ENCODE measurements at regions not wholly inside any gene's neighbourhood (a gene's known extent, or its start where the extent isn't known, plus 50 kb on each side); places are given as distances from the start of the nearest gene placed in this dataset.

DNA sequence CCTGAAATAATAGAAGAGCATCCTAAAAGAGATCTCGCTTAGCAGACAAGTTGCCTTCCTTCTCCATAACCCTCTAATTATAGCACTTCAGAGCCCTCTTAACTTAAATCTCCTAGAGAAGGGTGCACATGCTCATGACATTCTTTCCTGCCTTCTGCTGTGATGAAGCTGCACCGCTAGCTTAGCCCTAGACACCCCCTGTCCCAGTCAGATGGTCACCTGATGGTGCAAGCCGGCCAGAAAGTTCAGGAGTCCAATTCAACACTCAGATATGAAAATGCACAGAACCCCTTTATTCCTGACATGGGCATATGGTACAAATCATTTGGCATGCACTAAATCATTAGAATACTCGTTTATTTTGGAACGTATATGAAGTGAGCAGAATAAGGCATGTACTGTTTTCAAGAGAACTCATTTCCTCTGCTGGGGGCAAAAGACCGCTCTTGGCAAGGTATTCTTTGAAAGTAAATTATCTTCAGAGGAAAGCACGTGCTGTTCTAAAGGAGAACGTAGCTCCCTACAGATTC lies 420.4 kb upstream of the PROK2 start:
- H3K9ac ChIP-seq: no peak overlapping the region
- H3K9me3 Mint-ChIP-seq: peaks cover 4% of the 10 kb centered on the region
- H3K36me3 Mint-ChIP-seq: no peaks in the 10 kb centered on the region
- TF ChIP-seq EZH2 (IDR thresholded peaks at IDR 0.05) (no peak), EZH2phosphoT487 (IDR thresholded peaks at IDR 0.05) (no peak)
- TF ChIP-seq, protein P1, sequence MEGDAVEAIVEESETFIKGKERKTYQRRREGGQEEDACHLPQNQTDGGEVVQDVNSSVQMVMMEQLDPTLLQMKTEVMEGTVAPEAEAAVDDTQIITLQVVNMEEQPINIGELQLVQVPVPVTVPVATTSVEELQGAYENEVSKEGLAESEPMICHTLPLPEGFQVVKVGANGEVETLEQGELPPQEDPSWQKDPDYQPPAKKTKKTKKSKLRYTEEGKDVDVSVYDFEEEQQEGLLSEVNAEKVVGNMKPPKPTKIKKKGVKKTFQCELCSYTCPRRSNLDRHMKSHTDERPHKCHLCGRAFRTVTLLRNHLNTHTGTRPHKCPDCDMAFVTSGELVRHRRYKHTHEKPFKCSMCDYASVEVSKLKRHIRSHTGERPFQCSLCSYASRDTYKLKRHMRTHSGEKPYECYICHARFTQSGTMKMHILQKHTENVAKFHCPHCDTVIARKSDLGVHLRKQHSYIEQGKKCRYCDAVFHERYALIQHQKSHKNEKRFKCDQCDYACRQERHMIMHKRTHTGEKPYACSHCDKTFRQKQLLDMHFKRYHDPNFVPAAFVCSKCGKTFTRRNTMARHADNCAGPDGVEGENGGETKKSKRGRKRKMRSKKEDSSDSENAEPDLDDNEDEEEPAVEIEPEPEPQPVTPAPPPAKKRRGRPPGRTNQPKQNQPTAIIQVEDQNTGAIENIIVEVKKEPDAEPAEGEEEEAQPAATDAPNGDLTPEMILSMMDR (IDR thresholded peaks at IDR 0.05): no peak
- no peak overlapping the region for H3K27ac ChIP-seq
- H3K9me3 ChIP-seq (ENCODE audit: low read depth): no peaks in the 10 kb centered on the region
- no peaks in the 10 kb centered on the region for H3K79me2 ChIP-seq (ENCODE audit: low read depth)
- no peaks in the 10 kb centered on the region for H3K36me3 ChIP-seq
- H3K4me3 Mint-ChIP-seq: no peak overlapping the region
- peaks cover 4% of the 10 kb centered on the region for H3K27me3 Mint-ChIP-seq (ENCODE audit: insufficient read depth, low read depth)
- no peak overlapping the region for H3K4me2 ChIP-seq
- no peaks in the 10 kb centered on the region for H3F3A ChIP-seq (ENCODE audit: low read depth)
- H3K27me3 ChIP-seq: no peaks in the 10 kb centered on the region
- no peaks in the 10 kb centered on the region for H3K4me1 ChIP-seq
- no peak for DNase-seq (ENCODE audit: low spot score)
- H2AFZ ChIP-seq (replicated peaks): no peak overlapping the region
- no peaks in the 10 kb centered on the region for H4K20me1 ChIP-seq (ENCODE audit: low read depth)
- H3K4me3 ChIP-seq: no peak overlapping the region
- no peaks in the 10 kb centered on the region for H3K4me1 Mint-ChIP-seq
- H3K27ac Mint-ChIP-seq: no peak overlapping the region

- H3K36me3 ChIP-seq: no peaks in the 10 kb centered on the region
- H3K9me3 Mint-ChIP-seq: peaks cover 7% of the 10 kb centered on the region
- H3F3A ChIP-seq (ENCODE audit: low read depth): no peaks in the 10 kb centered on the region
- no peaks in the 10 kb centered on the region for H4K20me1 ChIP-seq (ENCODE audit: low read depth)
- H3K27ac ChIP-seq: no peak overlapping the region
- no peaks in the 10 kb centered on the region for H3K9me3 ChIP-seq (ENCODE audit: low read depth)
- H3K79me2 ChIP-seq (ENCODE audit: low read depth): no peaks in the 10 kb centered on the region
- no peaks in the 10 kb centered on the region for H3K27me3 ChIP-seq
- TF ChIP-seq EZH2 (IDR thresholded peaks at IDR 0.05): no peak
- TF ChIP-seq, protein P1 (IDR thresholded peaks at IDR 0.05): no peak
- no peak for TF ChIP-seq EZH2phosphoT487 (IDR thresholded peaks at IDR 0.05)
- no peak overlapping the region for H3K4me2 ChIP-seq
- no peaks in the 10 kb centered on the region for H3K36me3 Mint-ChIP-seq
- H2AFZ ChIP-seq (replicated peaks): no peak overlapping the region
- H3K9ac ChIP-seq: no peak overlapping the region
- no peaks in the 10 kb centered on the region for H3K4me1 ChIP-seq
- H3K4me1 Mint-ChIP-seq: no peaks in the 10 kb centered on the region
- H3K27ac Mint-ChIP-seq: no peak overlapping the region
- H3K4me3 ChIP-seq: no peak overlapping the region
- H3K27me3 Mint-ChIP-seq (ENCODE audit: insufficient read depth, low read depth): peaks cover 6% of the 10 kb centered on the region
- no peak overlapping the region for H3K4me3 Mint-ChIP-seq
- no peak for DNase-seq (ENCODE audit: low spot score)
Measured at GRCh38 chr3:72204452-72204851, 419.5 kb upstream of the PROK2 start.

DNA sequence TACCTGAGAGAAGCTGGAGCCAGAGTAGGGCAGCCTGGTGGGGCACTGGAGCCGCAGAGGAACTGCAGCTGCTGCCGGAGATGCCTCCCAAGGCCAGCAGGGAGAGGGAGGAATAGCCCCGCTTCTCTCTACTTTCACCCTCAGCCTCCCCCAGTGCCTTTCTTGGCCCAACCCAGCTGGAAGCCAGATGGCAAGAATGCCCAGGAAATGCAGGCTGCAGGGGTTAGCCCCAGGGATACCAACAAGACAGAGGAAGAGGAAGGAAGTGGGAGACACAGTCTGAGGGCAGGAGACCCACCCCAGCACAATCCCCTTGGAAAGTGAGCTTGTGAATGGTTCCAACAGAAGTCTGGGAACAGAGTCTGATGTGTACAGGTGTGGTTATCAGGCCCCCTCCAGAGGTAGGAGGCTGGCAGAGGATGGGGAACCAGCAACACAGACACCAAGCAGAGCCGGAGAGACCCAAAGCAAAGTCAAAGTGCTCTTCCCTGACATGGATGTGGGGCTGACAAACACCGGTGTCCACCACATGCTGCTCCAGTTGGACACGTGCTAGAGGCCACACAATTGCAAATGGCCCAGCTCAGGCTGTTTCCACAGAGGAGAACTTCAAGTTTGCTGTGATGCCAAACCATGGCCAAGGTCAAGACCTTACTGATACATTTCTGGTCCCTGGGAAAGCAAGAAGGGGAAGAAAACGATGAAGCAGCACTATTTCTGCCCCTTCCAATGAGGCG lies 418.8 kb upstream of the PROK2 start:
- no peak overlapping the region for H3K9ac ChIP-seq
- H3K4me2 ChIP-seq: no peak overlapping the region
- Mint-ChIP-seq H3K27me3 (ENCODE audit: insufficient read depth, low read depth) (peaks cover 6% of the 10 kb centered on the region), H3K27ac (peak overlapping the region; percentile 32), H3K9me3 (peaks cover 7% of the 10 kb centered on the region), H3K4me3 (no peak overlapping the region), H3K4me1 (no peaks in the 10 kb centered on the region), H3K36me3 (no peaks in the 10 kb centered on the region)
- no peak overlapping the region for H2AFZ ChIP-seq (replicated peaks)
- H3K36me3 ChIP-seq: no peaks in the 10 kb centered on the region
- no peaks in the 10 kb centered on the region for H4K20me1 ChIP-seq (ENCODE audit: low read depth)
- H3K27me3 ChIP-seq: no peaks in the 10 kb centered on the region
- DNase-seq (ENCODE audit: low spot score): no peak
- H3K9me3 ChIP-seq (ENCODE audit: low read depth): no peaks in the 10 kb centered on the region
- TF ChIP-seq EZH2phosphoT487 (IDR thresholded peaks at IDR 0.05) (no peak), EZH2 (IDR thresholded peaks at IDR 0.05) (no peak)
- TF ChIP-seq, protein P1 (IDR thresholded peaks at IDR 0.05): no peak
- H3K4me1 ChIP-seq: no peaks in the 10 kb centered on the region
- no peak overlapping the region for H3K27ac ChIP-seq
- H3K4me3 ChIP-seq: no peak overlapping the region
- H3F3A ChIP-seq (ENCODE audit: low read depth): no peaks in the 10 kb centered on the region
- no peaks in the 10 kb centered on the region for H3K79me2 ChIP-seq (ENCODE audit: low read depth)
